Keratinocyte (primary cell): ENCODE measurements at regions not wholly inside any gene's neighbourhood (a gene's known extent, or its start where the extent isn't known, plus 50 kb on each side); places are given as distances from the start of the nearest gene placed in this dataset.

Source experiments
- EZH2 ChIP-seq: IDR thresholded peaks from one replicate; pipeline ENCODE4 v1.6.1; 2012; ENCODE audit warnings: inconsistent platforms, mild to moderate bottlenecking, low read length, moderate library complexity
- TF ChIP-seq, protein P1 (sequence below), 3 experiments: IDR thresholded peaks in 1 of 3; conservative IDR thresholded peaks in 1 of 3; optimal IDR thresholded peaks in 1 of 3; 2 replicates in 2 of 3; 3 replicates in 1 of 3; pipeline versions ENCODE3 to v1.5.1; 2011; ENCODE audit warnings: low read length in 3 of 3, mild to moderate bottlenecking in 3 of 3, moderate library complexity in 2 of 3, control low read depth in 1 of 3, inconsistent platforms in 1 of 3; ENCODE audit not compliant: insufficient read depth in 2 of 3; ENCODE audit errors: extremely low read depth in 1 of 3

DNA sequence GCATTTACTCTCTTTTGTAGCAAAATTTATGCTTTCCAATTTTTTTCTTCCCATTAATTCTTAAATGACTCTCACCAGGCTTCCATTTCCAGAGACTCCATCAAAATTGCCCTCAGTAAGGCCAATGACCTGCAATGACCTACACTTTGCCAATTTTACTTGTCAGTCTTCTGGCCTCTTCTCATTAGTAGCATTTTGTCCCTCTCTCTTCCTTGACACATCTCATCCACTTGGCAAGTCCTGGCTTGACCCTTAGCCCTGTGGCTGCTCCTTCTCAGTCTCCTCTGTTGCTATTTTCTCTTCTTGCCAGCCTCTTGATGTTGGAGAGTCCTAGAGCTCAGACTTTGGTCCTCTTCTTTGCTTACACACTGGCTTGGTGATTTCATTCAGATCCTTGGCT is 166.1 kb upstream of the MTPN start:
- TF ChIP-seq, protein P1, sequence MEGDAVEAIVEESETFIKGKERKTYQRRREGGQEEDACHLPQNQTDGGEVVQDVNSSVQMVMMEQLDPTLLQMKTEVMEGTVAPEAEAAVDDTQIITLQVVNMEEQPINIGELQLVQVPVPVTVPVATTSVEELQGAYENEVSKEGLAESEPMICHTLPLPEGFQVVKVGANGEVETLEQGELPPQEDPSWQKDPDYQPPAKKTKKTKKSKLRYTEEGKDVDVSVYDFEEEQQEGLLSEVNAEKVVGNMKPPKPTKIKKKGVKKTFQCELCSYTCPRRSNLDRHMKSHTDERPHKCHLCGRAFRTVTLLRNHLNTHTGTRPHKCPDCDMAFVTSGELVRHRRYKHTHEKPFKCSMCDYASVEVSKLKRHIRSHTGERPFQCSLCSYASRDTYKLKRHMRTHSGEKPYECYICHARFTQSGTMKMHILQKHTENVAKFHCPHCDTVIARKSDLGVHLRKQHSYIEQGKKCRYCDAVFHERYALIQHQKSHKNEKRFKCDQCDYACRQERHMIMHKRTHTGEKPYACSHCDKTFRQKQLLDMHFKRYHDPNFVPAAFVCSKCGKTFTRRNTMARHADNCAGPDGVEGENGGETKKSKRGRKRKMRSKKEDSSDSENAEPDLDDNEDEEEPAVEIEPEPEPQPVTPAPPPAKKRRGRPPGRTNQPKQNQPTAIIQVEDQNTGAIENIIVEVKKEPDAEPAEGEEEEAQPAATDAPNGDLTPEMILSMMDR (optimal IDR thresholded peaks at IDR 0.05 in 1 of 3, IDR thresholded peaks at IDR 0.05 in 1 of 3, conservative IDR thresholded peaks at IDR 0.05 in 1 of 3; ENCODE audit: extremely low read depth in 1 of 3, insufficient read depth in 2 of 3, low read length in 3 of 3): no peak
- TF ChIP-seq EZH2: no peak
